GM18517 (cell line): ENCODE measurements at regions not wholly inside any gene's neighbourhood (a gene's known extent, or its start where the extent isn't known, plus 50 kb on each side); places are given as distances from the start of the nearest gene placed in this dataset.

Experiments
- ATAC-seq: cut with Tn5 transposase; IDR thresholded peaks from one replicate; pipeline ENCODE4 v1.9.1; 2021; ENCODE audit warnings: mild to moderate bottlenecking, moderate library complexity; ENCODE audit not compliant: unreplicated experiment

GRCh38 chr9:107991581-107991980, 502.0 kb upstream of the KLF4 start:
- no peak for ATAC-seq

- ATAC-seq, result no peak
Observed at GRCh38 chr9:107989544-107989943, 500.0 kb upstream of the KLF4 start.

GRCh38 chr9:107989099-107989498, 499.5 kb upstream of the KLF4 start:
- no peak for ATAC-seq

- no peak for ATAC-seq
Observed at GRCh38 chr9:107984956-107985355, 495.4 kb upstream of the KLF4 start.

- no peak for ATAC-seq
Observed at GRCh38 chr9:107983762-107984161, 494.2 kb upstream of the KLF4 start.

- no peak for ATAC-seq
Observed at GRCh38 chr9:107983181-107983603, 493.6 kb upstream of the KLF4 start.

GRCh38 chr9:107982745-107983144, 493.2 kb upstream of the KLF4 start:
- ATAC-seq, result no peak

GRCh38 chr9:107982001-107982400, 492.4 kb upstream of the KLF4 start:
- no peak for ATAC-seq

GRCh38 chr9:107980984-107981383, 491.4 kb upstream of the KLF4 start:
- ATAC-seq, result no peak

GRCh38 chr9:107976767-107977166, 487.2 kb upstream of the KLF4 start:
- no peak for ATAC-seq

- ATAC-seq, result no peak
Observed at GRCh38 chr9:107975426-107976010, 485.9 kb upstream of the KLF4 start.

GRCh38 chr9:107973451-107973850, 483.9 kb upstream of the KLF4 start:
- no peak for ATAC-seq

GRCh38 chr9:107972346-107972745, 482.8 kb upstream of the KLF4 start:
- ATAC-seq, result no peak

- ATAC-seq, result no peak
Observed at GRCh38 chr9:107971241-107971640, 481.7 kb upstream of the KLF4 start.

- ATAC-seq, result no peak
Observed at GRCh38 chr9:107970726-107971125, 481.2 kb upstream of the KLF4 start.

GRCh38 chr9:107969727-107970126, 480.2 kb upstream of the KLF4 start:
- no peak for ATAC-seq

- no peak for ATAC-seq
Observed at GRCh38 chr9:107969141-107969540, 479.6 kb upstream of the KLF4 start.

GRCh38 chr9:107963246-107963645, 473.7 kb upstream of the KLF4 start:
- ATAC-seq, result no peak

GRCh38 chr9:107960916-107961315, 471.3 kb upstream of the KLF4 start:
- ATAC-seq, result no peak

GRCh38 chr9:107954312-107954711, 464.7 kb upstream of the KLF4 start:
- no peak for ATAC-seq

- no peak for ATAC-seq
Observed at GRCh38 chr9:107953556-107954125, 464.1 kb upstream of the KLF4 start.

GRCh38 chr9:107952773-107953172, 463.2 kb upstream of the KLF4 start:
- no peak for ATAC-seq

- ATAC-seq, result no peak
Observed at GRCh38 chr9:107951511-107951910, 461.9 kb upstream of the KLF4 start.
